ENCODE measurements at regions not wholly inside any gene's neighbourhood (a gene's known extent, or its start where the extent isn't known, plus 50 kb on each side); places are given as distances from the start of the nearest gene placed in this dataset.

GRCh38 chr2:21369787-21370186 is 246.0 kb downstream of the TDRD15 start:
- H3K9me2 ChIP-seq (ENCODE audit: insufficient read depth): no peaks in the 10 kb centered on the region
- ATAC-seq (no peak), DNase-seq (ENCODE audit: low read depth, low spot score) (no peak)
- no peaks in the 10 kb centered on the region for H3K4me1 ChIP-seq (ENCODE audit: control insufficient read depth in 1 of 2, insufficient read depth in 2 of 2, low read length in 2 of 2)
- H3K4me3 ChIP-seq (replicated peaks in 1 of 2; ENCODE audit: low read depth in 1 of 2, low read length in 2 of 2): no peak overlapping the region
- intact Hi-C loops (cut with micrococcal nuclease): no loop called here
- H4K20me1 ChIP-seq (ENCODE audit: insufficient read depth): no peaks in the 10 kb centered on the region
- H3K9me3 ChIP-seq (ENCODE audit: control insufficient read depth in 1 of 2, insufficient read depth in 1 of 2, low read depth in 1 of 2, low read length in 2 of 2): no peaks in the 10 kb centered on the region
- ChIA-PET POLR2A (no interaction called here), RAD21 (ENCODE audit: low non-redundant PET in 1 of 2, low total read pairs in 2 of 2, uncharacterized antibody in 2 of 2, unreplicated experiment in 2 of 2) (no interaction called here), CTCF (no interaction called here)
- no peak overlapping the region for H3K9ac ChIP-seq (ENCODE audit: low read length)
- no peak for TF ChIP-seq ZNF274 (IDR thresholded peaks at IDR 0.05; ENCODE audit: low read depth, low read length)
- no peaks in the 10 kb centered on the region for H3K36me3 ChIP-seq (ENCODE audit: control insufficient read depth in 1 of 2, insufficient read depth in 2 of 2, low read length in 2 of 2)
- no peaks in the 10 kb centered on the region for H3K27me3 ChIP-seq (ENCODE audit: insufficient read depth, low read length)
- H3K27ac ChIP-seq (ENCODE audit: low read depth, low read length): no peak overlapping the region
- H3K4me2 ChIP-seq (ENCODE audit: low read length): no peak overlapping the region
- H3K79me2 ChIP-seq (ENCODE audit: insufficient read depth, low read length): no peaks in the 10 kb centered on the region
- no TSS peak for BruUV-seq (replicated peaks)
- H2AFZ ChIP-seq (ENCODE audit: low read depth, low read length, poor library complexity, severe bottlenecking): no peak overlapping the region

DNA sequence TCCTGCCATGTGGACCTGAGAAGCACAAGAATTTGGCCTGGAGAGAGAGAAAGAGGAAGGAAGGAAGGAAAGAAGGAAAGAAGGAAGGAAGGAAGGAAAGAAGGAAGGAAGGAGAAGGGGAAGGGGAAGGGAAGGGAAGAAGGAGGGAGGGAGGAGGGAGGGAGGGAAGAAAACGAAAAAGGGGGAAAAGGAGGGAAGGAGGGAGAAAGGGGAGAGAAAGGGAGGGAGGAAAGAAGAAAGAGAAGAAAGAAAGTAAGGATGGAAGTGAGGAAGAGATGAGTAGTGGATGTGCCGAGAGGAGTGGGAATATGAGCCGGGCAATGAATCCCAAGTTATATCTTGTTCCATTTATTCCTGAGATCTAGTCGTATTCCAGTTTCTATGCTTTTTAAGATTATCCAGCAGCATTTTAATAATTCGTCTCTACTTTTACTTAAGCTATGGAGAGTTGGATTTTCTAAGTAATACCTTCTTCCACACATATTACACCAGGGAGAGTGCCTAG is 247.8 kb downstream of the TDRD15 start:
- Histone ChIP-seq H4K20me1 (ENCODE audit: insufficient read depth) (no peaks in the 10 kb centered on the region), H3K4me2 (ENCODE audit: low read length) (no peak overlapping the region), H3K36me3 (ENCODE audit: control insufficient read depth in 1 of 2, insufficient read depth in 2 of 2, low read length in 2 of 2) (no peaks in the 10 kb centered on the region), H2AFZ (ENCODE audit: low read depth, low read length, poor library complexity, severe bottlenecking) (no peak overlapping the region), H3K79me2 (ENCODE audit: insufficient read depth, low read length) (no peaks in the 10 kb centered on the region), H3K4me1 (ENCODE audit: control insufficient read depth in 1 of 2, insufficient read depth in 2 of 2, low read length in 2 of 2) (no peaks in the 10 kb centered on the region), H3K9me3 (ENCODE audit: control insufficient read depth in 1 of 2, insufficient read depth in 1 of 2, low read depth in 1 of 2, low read length in 2 of 2) (no peaks in the 10 kb centered on the region), H3K9ac (ENCODE audit: low read length) (no peak overlapping the region), H3K27me3 (ENCODE audit: insufficient read depth, low read length) (no peaks in the 10 kb centered on the region), H3K4me3 (replicated peaks in 1 of 2; ENCODE audit: low read depth in 1 of 2, low read length in 2 of 2) (no peak overlapping the region), H3K27ac (ENCODE audit: low read depth, low read length) (no peak overlapping the region), H3K9me2 (ENCODE audit: insufficient read depth) (no peaks in the 10 kb centered on the region)
- CTCF ChIA-PET: no interaction called here
- no peak for DNase-seq (ENCODE audit: low read depth, low spot score)
- BruUV-seq (replicated peaks): no TSS peak
- intact Hi-C loops (cut with micrococcal nuclease): no loop called here
- RAD21 ChIA-PET (ENCODE audit: low non-redundant PET in 1 of 2, low total read pairs in 2 of 2, uncharacterized antibody in 2 of 2, unreplicated experiment in 2 of 2): no interaction called here
- POLR2A ChIA-PET: no interaction called here
- no peak for TF ChIP-seq EGR1 (IDR thresholded peaks at IDR 0.05; ENCODE audit: low read depth)
- no peak for ATAC-seq

- H3K79me2 ChIP-seq (ENCODE audit: insufficient read depth, low read length): no peaks in the 10 kb centered on the region
- ChIA-PET RAD21 (ENCODE audit: low non-redundant PET in 1 of 2, low total read pairs in 2 of 2, uncharacterized antibody in 2 of 2, unreplicated experiment in 2 of 2) (no interaction called here), POLR2A (no interaction called here), CTCF (interaction anchor here (1.0 kb wide), 1 partner anchor 13 kb away, joined by 3 read pairs; no protein-coding TSS in a partner anchor)
- TF ChIP-seq ZNF274 (IDR thresholded peaks at IDR 0.05; ENCODE audit: low read depth, low read length) (no peak), EGR1 (IDR thresholded peaks at IDR 0.05; ENCODE audit: low read depth) (no peak), ZFX (IDR thresholded peaks at IDR 0.05) (no peak)
- TF ChIP-seq, protein P1, sequence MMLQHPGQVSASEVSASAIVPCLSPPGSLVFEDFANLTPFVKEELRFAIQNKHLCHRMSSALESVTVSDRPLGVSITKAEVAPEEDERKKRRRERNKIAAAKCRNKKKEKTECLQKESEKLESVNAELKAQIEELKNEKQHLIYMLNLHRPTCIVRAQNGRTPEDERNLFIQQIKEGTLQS (IDR thresholded peaks at IDR 0.05): no peak
- TF ChIP-seq, protein P2, sequence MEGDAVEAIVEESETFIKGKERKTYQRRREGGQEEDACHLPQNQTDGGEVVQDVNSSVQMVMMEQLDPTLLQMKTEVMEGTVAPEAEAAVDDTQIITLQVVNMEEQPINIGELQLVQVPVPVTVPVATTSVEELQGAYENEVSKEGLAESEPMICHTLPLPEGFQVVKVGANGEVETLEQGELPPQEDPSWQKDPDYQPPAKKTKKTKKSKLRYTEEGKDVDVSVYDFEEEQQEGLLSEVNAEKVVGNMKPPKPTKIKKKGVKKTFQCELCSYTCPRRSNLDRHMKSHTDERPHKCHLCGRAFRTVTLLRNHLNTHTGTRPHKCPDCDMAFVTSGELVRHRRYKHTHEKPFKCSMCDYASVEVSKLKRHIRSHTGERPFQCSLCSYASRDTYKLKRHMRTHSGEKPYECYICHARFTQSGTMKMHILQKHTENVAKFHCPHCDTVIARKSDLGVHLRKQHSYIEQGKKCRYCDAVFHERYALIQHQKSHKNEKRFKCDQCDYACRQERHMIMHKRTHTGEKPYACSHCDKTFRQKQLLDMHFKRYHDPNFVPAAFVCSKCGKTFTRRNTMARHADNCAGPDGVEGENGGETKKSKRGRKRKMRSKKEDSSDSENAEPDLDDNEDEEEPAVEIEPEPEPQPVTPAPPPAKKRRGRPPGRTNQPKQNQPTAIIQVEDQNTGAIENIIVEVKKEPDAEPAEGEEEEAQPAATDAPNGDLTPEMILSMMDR (IDR thresholded peaks at IDR 0.05 in 2 of 3, conservative IDR thresholded peaks at IDR 0.05 in 1 of 3; ENCODE audit: borderline replicate concordance in 1 of 3, insufficient read depth in 1 of 3, low read depth in 2 of 3, low read length in 2 of 3): peak in 2 of 3 experiments; percentile 31 to 49; a peak in 3 of 6 replicates
- no peak overlapping the region for H3K27ac ChIP-seq (ENCODE audit: low read depth, low read length)
- intact Hi-C loops (cut with micrococcal nuclease): no loop called here
- H3K4me3 ChIP-seq (replicated peaks in 1 of 2; ENCODE audit: low read depth in 1 of 2, low read length in 2 of 2): no peak overlapping the region
- H3K9me2 ChIP-seq (ENCODE audit: insufficient read depth): no peaks in the 10 kb centered on the region
- H3K36me3 ChIP-seq (ENCODE audit: control insufficient read depth in 1 of 2, insufficient read depth in 2 of 2, low read length in 2 of 2): no peaks in the 10 kb centered on the region
- H3K9ac ChIP-seq (ENCODE audit: low read length): no peak overlapping the region
- no peaks in the 10 kb centered on the region for H3K4me1 ChIP-seq (ENCODE audit: control insufficient read depth in 1 of 2, insufficient read depth in 2 of 2, low read length in 2 of 2)
- ATAC-seq (no peak), DNase-seq (ENCODE audit: low read depth, low spot score) (no peak)
- H3K4me2 ChIP-seq (ENCODE audit: low read length): no peak overlapping the region
- H4K20me1 ChIP-seq (ENCODE audit: insufficient read depth): no peaks in the 10 kb centered on the region
- H3K27me3 ChIP-seq (ENCODE audit: insufficient read depth, low read length): no peaks in the 10 kb centered on the region
- H3K9me3 ChIP-seq (ENCODE audit: control insufficient read depth in 1 of 2, insufficient read depth in 1 of 2, low read depth in 1 of 2, low read length in 2 of 2): no peaks in the 10 kb centered on the region
- no peak overlapping the region for H2AFZ ChIP-seq (ENCODE audit: low read depth, low read length, poor library complexity, severe bottlenecking)
- BruUV-seq (replicated peaks): no TSS peak
Measured at GRCh38 chr2:21372654-21373053, 248.9 kb downstream of the TDRD15 start.
